Ovary (tissue), 7 donors: ENCODE measurements at regions not wholly inside any gene's neighbourhood (a gene's known extent, or its start where the extent isn't known, plus 50 kb on each side); places are given as distances from the start of the nearest gene placed in this dataset.

Experiments
- DNase-seq, 5 donors: peaks; one replicate each; pipeline ENCODE4 v3.0.0-alpha.2; 2019 to 2020
- H3K27ac ChIP-seq, 2 donors: fragments of 200-600 bp; one replicate each; pipeline versions ENCODE4 v1.5.1 to v1.8.0; 2019 to 2022
- H3K27me3 ChIP-seq: fragments of 200-600 bp; one replicate; pipeline ENCODE4 v1.8.0; 2022
- H3K36me3 ChIP-seq: fragments of 200-600 bp; sonication (generic); one replicate; pipeline ENCODE4 v1.5.1; 2019
- H3K4me1 ChIP-seq: one replicate; pipeline ENCODE4 v1.8.1; 2013; ENCODE audit warnings: mild to moderate bottlenecking, moderate library complexity; ENCODE audit not compliant: insufficient read depth
- H3K4me3 ChIP-seq: fragments of 200-600 bp; sonication (generic); one replicate; pipeline ENCODE4 v1.5.1; 2017
- H3K9me3 ChIP-seq, 2 donors: fragments of 200-600 bp in 1 of 2; sonication (generic) in 1 of 2; one replicate each; pipeline versions ENCODE4 v1.5.1 to v1.8.1; 2013 to 2019; ENCODE audit warnings: mild to moderate bottlenecking in 1 of 2, moderate library complexity in 1 of 2
- CTCF ChIP-seq, 3 donors: fragments of 450-650 bp in 2 of 3; fragments of 200-600 bp in 1 of 3; IDR thresholded peaks; one replicate each; pipeline versions ENCODE4 v1.5.1 to v1.8.0; 2016 to 2022; ENCODE audit warnings: antibody characterized with exemption in 3 of 3, mild to moderate bottlenecking in 1 of 3
- EP300 ChIP-seq: sonication (generic); formaldehyde crosslinking; IDR thresholded peaks from one replicate; pipeline ENCODE4 v1.6.1; 2017; ENCODE audit warnings: antibody characterized with exemption
- POLR2A ChIP-seq: fragments of 450-650 bp; IDR thresholded peaks from one replicate; pipeline ENCODE4 v1.6.1; 2017; ENCODE audit warnings: antibody characterized with exemption, mild to moderate bottlenecking, moderate library complexity
- WGBS, 3 donors: extraction: QIAGEN DNeasy Blood & Tissue Kit in 1 of 3; methylation state at CpG; one replicate each; pipeline versions ENCODE4 v1.1.5 to v1.1.7; 2013 to 2017; 5-methylcytosine and 5-hydroxymethylcytosine counted together
- intact Hi-C, 4 donors: fragments of 100-400 bp; cut with DNase I; formaldehyde crosslinking; loops; one replicate each; pipeline versions ENCODE4 v1.11.0 to v1.15.1; 2022 to 2023
- donor health status: DM: no; HTN: no; CAD: no; lungs with moderate emphysema.
- donor health status: DM: no; HTN: no; CAD: no.
- donor health status: Bipolar disorder and iron deficiency.
- donor health status: DM: no; HTN: no; CAD: no.
- donor health status: DM: yes; HTN: yes; CAD: no.

GRCh38 chr11:119473226-119473625 lies 50.3 kb upstream of the THY1 start:
- Histone ChIP-seq H3K36me3 (no peaks in the 10 kb centered on the region), H3K4me1 (no peaks in the 10 kb centered on the region), H3K27me3 (no peaks in the 10 kb centered on the region), H3K27ac (no peak overlapping the region), H3K4me3 (no peak overlapping the region), H3K9me3 (no peaks in the 10 kb centered on the region)
- intact Hi-C loops = loop anchor here in 2 of 4 donors (10.0 kb wide), 1 partner anchor 118 kb away; no protein-coding TSS in a partner anchor
- 89 to 93% (median 92%) methylated on average over 9 of the region's 9 CpGs for whole genome bisulfite sequencing, 3 donors
- DNase-seq = no peak
- TF ChIP-seq POLR2A (no peak), EP300 (no peak), CTCF (IDR thresholded peaks at IDR 0.05) (no peak)

GRCh38 chr11:119472856-119473222 lies 49.9 kb upstream of the THY1 start:
- DNase-seq = no peak
- Histone ChIP-seq H3K27ac (no peak overlapping the region), H3K4me3 (no peak overlapping the region), H3K9me3 (no peaks in the 10 kb centered on the region), H3K4me1 (no peaks in the 10 kb centered on the region), H3K36me3 (no peaks in the 10 kb centered on the region), H3K27me3 (no peaks in the 10 kb centered on the region)
- TF ChIP-seq EP300 (no peak), POLR2A (no peak), CTCF (IDR thresholded peaks at IDR 0.05) (no peak)
- 91 to 92% (median 92%) methylated on average over 14 of the region's 14 CpGs for WGBS, 3 donors
- intact Hi-C loops = loop anchor here in 2 of 4 donors (10.0 kb wide), 1 partner anchor 118 kb away; no protein-coding TSS in a partner anchor
